ENCODE measurements at regions not wholly inside any gene's neighbourhood (a gene's known extent, or its start where the extent isn't known, plus 50 kb on each side); places are given as distances from the start of the nearest gene placed in this dataset.
"Not testable (repeated sequence)": the region's sequence is repeated elsewhere in the genome, so short reads cannot be mapped to it uniquely, and the experiment has no call there.

DNA sequence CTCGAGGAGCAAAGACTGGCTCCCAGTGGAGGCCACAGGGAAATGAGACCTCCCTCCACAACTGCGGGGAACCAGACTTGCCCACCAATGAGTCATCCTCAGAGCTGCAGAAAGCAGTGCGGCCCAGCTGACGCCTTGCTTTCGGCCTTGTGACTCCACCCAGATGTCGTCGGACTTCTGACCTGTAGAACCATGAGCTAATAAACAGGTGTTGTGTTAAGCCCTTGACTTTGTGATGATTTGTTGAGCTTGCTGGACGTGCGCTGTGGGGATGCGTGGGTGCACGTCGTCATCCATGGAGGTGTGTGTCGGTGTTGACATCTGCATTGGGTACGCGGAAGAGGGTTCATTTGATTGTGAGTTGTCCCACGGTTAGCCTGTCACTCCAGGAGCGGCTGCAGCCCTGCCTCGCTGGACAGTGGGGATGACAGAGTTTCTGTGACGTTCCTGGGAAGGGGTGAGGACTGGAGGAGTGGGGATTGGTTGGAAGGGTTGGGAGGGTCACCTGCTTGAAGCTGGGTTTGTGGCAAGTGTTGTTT is 154.1 kb downstream of the SH3BP4 start:
- no peak for DNase-seq

DNA sequence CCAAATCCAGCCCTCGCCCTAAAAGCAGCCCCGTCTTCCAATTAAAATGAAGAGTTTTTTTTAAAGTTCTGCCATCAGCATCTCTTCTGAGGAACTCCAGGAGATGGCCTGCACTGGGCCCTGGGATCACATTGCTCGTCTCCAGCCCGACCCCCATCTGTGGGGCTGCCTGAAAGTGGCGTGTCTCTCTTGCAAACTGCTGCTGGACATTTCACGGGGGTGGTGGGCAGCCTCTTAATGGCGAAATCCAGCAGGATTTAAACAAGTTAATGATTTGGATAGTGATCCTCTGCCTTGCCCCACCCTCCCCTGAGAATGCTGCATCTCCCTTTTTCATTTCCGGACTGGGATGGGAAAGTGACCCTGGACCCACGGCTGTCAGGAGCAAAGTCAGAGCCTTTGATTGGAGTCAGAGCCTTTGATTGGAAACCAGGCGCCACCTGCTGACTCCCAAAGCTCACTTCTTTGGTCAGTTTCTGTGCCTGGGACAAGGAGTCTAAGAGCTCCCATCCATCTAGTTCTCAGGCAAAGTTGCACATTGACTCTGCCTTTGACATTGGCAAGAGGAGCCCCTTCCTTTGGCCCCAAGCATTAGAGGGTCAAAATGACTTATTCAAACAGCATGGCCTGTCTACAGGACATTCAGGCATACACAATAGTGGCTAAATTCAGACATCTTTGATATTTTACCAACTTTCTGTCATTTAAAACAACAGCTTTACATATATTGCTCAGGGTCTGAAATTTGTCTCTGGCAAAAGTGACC is 155.2 kb downstream of the SH3BP4 start:
- DNase-seq, result peak in 1 of 2 experiments; percentile 26

DNA sequence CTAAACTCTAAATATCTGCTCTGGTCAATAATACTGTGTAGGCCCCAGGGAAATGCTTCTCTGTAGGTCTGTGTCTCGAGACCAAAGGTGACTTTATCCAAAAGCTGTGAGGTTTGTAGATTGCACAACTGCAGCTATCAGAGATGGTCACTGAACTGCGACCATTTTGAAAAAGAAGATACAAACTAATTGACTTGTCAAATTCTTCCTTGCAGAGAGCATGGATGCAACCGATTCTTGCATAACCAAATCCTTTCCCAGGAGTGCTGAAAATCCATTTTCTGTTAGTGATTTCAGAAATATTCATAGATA is 155.8 kb downstream of the SH3BP4 start:
- no peak for DNase-seq

DNA sequence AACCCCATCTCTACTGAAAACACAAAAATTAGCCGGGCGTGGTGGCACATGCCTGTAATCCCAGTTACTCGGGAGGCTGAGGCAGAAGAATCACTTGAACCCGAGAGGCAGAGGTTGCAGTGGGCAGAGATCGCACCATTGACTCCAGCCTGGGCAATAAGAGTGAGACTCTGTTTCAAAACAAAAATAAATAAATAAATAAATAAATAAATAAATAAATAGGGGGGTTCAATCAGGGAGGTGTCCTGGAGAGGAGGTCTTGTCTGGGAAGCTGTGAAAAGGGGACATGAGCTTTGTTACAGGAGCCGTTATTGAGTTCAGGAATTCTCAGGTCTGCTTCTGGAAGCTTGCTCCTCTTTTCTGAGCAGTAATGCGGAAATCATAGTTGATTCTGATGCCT is 157.7 kb downstream of the SH3BP4 start:
- DNase-seq, result not testable (repeated sequence)

DNA sequence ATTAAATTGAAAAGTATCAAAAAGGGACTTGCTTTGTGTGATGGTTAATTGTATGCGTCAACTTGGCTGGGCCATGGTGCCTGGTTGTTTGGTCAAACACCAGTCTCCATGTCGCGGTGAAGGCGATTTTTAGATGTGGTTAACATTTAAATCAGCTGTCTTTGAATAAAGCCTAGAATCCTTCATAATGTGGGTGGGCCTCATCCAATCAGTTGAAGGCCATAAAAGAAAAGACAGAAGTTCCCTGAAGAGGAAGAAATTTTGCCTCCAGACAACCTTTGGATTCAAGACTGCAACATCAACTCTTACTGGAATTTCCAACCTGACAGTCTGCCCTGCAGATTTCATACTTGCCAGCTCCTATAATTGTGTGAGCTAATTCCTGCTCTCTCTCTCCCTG is 160.5 kb downstream of the SH3BP4 start:
- DNase-seq, result no peak

DNA sequence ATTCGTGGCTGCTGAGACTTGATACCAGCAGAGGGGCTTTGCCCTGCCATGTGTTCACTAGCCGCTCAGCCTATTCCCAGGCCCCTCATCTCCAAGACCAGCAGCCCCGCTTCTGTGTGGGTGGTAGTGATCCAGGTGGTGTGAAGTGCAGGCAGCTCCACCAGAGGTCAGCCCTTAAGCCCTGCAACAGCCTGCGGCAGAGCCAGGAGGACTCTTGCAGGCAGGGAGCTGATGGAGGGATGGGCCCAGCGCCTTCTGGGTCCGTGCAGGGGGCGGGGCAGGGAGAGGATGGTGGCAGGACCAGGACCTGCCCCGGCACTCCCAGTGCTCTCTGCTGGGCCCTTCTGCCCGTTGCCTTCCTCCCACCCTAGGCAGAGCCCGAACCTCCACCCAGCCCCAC is 162.0 kb downstream of the SH3BP4 start:
- no peak for DNase-seq

DNA sequence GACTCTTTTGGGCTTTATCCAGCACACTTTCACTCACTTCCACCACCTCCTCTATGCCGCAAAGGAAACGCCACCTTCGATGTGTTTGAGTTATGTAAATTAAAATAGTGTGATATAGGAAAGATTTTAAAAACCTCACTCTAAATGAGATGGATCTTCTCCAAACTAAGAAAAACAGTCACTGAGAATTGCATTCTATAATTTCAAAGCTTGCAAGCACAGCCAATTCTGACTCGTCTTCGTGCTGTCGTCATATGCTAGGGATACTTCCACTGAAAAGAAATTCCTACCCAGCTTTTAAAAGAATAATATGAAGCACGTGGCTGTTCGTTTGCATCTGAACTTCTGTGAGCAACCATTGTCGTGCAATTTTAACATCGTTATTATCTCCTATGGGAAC is 162.5 kb downstream of the SH3BP4 start:
- no peak for DNase-seq

DNA sequence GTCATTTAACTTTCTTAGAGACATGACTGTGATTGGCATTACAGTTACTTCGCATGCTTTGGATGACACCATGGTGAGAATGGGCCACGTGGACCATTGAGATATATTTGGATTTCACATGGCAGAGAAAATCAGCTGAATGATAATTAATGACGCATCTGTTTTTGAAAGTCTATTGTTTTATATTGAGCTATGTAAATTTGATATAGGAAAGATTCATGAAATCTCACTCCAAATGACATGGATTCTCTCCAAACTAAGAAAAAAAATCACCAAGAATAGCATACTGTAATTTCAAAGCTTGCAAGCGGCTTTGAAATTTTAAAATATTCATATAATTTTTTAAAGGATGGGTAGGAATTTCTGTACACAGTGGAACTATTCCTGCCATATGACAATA is 163.7 kb downstream of the SH3BP4 start:
- DNase-seq, result no peak

DNA sequence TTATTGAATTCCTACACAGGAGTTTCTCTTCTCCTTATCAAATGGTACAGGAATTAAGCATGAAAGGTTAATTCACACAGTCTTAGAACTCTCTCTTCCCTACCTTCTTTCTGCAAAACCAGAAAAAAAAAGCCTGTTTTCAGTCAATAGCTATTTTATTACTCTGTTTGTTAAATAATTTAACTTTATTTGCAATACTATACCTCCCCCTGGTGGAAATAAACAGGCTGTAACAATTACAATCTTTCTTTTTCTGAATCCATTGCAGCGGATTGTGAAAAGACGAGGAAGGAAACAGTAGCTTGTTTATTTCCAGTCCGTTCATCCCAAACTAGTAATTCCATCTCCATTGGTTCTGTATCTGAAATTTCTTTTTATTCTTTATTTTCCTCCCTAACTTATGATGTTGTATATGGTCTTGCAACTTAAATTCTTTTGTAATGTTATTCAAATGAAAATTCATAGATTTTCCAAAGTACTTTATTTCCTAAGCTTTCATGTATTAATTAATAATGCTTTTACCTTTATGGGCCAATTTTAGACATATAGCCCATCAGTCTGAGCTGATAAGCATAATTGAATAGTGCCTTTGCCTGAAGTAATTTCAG is 165.2 kb downstream of the SH3BP4 start:
- no peak for DNase-seq

DNA sequence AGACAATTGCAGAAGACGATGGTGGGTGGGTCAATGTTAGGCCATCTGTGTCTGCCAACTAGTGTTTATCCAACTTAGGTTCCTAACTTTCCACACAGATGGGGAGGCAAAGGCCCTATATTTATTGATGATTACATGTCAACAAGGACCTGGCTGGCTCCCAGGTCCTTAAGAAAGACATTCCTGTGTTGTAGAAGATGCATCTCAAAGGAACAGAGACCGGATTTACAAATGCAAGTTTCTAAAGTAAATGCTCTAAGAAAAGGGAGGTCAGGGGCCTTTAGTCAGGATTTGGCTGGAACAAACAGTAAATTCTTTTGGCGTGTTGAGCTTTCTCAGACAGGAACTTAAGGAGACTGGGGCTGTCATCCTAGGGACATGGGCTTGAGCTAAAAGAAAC is 175.0 kb downstream of the SH3BP4 start:
- DNase-seq, result no peak

DNA sequence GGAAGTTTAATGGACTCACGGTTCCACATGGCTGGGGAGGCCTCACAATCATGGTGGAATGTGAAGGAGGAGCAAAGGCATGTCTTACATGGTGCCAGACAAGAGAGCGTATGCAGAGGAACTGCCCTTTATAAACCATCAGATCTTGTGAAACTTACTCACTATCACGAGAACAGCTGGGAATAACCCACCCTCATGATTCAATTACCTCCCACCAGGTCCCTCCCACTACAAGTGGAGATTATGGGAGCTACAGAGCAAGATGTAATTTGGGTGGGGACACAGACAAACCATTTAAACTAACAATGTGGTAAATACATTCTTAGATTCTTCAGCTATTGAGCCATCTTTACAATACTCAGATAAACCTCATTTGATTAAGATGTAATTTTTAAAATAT is 176.1 kb downstream of the SH3BP4 start:
- no peak for DNase-seq

DNA sequence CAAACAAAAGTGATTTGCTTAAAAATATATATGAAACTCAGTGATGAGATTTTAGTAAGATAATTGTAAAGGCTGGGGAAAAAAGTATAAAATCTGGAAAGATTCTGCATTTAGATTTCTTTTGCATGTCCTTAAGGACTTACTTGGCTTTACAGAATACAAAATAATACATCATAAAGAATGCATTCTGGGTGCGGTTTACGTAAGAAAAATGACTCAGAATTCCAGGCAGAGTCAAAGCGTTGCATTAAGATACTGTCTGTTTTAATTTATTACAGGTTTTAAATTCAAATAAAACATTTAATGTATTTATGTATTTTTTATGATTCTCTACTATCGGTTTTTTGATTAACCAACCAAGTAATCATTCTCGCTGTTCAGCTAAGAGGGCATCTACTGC is 178.0 kb downstream of the SH3BP4 start:
- no peak for DNase-seq

DNA sequence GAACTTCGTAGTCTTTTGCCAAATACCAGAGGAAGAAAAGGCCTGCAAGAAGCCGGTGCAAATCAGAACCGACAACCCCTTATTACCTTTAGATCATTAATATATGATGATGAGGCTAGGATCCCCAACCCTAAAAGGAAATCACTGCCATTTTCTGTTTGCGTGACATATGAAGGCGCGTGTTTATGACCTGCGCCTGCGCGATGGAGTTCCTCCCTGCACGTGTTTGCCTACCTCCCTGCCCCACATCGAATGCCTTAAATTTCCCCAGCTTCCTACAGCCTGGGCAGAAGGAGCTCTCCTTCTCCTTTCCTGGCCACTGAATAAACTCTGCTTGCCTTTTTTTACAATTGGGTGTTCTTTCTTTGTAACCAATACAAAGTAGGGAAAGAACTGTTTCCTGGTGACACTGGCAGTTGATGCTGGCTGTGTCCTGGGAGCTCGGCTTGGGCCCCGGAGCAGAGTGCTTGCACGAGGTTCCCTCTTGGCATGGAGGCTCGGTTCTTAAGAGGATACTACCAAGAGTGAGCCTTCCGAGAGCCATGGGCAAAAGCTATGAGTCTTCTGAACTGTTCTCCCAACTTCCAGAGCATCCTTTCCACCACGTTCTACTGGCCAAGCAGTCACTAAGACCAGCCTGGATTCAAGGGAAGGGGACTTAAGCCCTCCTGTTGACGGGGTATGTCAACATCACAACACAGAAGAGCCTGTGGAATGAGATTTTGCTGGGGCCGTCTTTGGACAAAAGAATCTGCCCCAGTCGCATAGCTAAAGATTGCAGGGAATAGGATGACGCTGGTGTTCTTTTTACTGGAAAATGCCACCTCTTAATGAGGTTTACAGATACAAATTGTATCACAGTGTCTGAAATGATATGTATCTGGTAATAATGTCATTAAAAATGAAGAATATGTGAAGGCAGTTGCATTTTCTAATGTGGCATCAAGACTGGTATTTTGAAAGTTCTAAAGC is 179.8 kb downstream of the SH3BP4 start:
- DNase-seq, result no peak

DNA sequence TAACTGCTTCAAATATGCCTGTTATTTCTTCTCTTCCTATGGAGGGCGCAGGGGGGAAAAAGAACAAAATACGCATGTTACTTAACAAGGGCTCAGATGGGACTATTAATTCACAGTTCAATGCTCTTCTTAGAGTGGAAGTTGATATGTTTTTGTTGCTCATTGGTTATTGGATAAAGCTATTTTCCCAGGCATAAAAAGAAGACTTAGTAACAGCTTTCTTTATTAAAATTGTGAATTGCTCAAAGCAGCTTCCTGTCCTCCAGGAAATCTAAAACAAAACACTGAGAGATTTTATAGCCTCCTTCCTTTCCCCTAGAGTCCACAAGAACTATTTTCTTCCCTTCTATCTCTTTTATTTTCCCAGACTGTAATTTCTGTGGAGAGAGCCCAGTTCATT is 180.8 kb downstream of the SH3BP4 start:
- no peak for DNase-seq

DNA sequence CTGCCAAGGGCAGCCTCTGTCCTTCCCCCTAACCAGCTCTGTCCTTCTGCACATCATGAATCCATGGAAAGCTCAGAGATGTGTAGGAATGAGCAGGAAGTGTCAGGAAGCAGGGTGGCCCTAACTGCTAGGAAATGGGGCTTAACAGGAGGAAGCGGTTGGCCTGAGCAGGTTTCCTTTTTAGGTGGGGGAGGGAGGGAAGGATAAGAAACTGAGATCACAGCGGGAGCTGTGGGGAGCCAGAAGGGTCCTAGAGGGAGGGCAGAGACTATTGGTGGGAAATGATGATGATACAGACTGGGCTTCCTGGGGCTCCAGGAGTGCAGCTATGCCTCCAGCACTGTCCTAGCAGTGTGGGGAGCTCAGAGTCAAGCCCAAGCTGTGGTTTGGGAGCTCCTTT is 182.0 kb downstream of the SH3BP4 start:
- no peak for DNase-seq

DNA sequence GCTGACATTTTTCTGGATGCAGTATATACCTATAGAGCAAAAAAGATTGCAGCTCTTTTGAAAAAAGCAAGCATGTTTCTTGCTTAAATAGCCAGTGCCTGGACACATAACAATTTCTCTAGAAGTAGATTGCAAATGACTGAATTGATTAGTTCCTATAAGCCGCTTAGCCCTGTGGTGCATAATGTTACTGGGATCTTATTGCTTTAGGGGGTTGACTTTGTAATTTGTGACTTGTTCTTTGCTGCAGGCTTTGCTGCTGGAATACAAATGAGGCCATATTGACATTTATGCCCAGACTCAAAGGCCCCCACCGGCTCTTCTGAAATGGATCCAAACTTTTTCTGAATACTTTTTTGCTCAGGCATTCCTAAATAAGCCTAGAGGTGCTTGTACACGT is 182.6 kb downstream of the SH3BP4 start:
- DNase-seq, result no peak

DNA sequence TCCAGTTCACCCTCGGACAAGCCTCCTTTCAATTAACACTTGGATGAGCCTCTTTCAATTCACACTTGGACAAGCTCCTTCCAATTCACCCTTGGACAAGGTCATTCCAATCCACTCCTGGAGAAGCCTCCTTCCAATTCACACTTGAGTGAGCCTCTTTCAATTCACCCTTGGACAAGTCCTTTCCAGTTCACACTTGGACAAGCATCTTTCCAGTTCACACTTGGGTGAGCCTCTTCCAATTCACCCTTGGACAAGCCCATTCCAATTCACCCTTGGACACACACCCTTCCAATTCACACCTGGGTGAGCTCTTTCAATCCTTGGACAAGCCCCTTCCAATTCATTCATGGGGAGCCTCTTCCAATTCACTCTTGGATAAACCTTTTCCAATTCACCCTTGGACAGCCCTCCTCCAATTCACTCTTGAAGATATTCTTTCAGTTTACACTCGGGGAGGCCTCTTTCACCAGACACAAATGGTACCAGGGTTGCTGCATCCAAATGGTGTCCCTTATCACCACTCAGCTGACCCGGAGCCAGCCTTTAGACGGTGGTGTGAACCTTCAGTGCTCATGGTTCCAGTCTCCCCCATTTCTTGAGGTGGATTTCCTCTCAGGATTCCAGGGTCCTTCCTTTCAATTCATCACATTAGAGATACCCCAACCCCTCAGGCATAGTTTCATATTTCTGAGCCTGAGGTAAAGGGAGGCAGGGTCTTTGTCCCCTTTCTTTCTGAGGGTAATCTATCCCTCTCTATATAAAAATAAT is 183.6 kb downstream of the SH3BP4 start:
- DNase-seq, result no peak

DNA sequence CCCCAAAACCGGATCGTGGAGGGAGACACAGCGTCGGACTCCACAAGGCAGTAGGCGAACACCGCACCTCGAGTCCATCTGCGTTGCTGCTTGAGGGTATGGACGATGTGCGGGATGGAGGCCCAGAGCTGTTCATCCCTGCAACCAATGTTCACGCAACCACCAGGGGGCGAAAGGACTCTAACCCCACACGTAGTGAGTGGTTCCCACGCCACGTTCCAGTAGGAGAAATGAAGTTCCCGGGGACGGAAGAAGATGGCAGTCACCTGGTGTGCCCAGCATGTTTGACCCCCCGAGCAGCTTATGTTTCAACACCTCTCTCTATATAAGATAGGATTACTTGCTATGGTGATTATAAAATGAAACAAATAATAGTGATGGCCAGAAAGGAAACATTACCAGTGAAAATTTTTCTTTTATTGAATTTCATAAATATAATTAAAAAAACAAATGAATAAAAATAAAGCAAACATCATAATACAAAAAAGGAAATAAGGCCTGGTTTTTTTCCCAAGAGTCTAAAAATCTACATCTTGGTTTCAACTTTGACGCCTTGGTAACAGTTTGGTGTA is 184.3 kb downstream of the SH3BP4 start:
- peak; percentile 60 to 62 for DNase-seq

DNA sequence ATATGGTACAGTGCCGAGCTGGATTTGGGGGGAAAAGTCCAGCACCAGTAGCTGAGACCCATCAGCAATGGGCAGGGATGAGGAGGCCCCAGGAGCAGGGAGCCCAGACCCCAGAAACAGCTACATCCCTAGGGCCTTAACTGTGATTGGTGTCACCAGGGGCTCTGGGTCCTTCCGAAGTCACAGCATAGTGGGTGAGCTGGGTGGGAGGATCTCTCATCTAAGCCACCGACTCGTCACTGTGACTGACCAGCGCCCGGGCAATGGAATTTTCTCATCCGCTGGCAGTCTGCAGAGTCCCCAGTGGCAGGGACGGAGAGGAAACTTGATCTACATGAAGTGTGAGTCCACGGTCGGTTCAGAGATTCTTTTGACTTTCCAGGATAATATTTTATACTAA is 186.5 kb downstream of the SH3BP4 start:
- no peak for DNase-seq

DNA sequence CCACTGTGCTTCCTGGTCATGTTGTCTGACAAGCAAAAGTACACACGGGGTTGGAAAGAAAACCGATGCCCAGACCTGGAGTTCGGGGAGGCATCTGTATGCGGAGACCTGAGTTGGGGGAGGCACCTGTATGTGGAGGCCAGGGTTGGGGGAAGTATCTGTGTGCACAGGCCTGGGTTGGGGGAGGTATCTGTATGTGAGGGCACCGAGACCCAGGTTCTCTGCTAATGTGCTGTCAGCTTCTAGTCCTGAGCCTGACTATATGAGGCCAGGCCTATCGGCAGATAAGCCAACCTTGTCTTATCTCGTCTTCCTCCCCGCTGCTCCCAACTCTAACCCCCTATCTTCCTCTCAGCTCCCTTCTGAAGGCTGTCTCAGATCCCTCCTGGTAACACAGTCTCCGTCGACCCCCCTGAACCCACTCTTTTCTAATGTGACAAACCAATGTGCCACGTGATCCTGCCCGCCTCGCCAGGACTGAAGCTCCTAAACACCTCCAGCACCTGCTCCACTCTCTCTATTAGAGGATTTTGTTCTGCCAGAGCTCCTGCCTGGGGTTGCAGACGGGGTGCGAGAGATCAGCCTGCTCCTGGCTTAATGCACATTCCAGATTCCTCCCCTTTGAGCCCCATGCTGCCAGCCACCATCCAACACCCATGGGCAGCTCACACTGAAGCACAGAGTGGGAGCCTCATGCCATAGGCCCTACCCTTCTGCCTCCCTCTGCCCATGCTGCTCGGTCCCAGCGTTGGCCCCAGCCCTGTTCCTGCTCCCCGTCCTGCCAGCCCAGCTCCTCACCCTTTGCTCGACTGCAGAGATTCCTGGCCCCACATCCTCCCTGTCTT is 188.4 kb downstream of the SH3BP4 start:
- DNase-seq, result no peak

DNA sequence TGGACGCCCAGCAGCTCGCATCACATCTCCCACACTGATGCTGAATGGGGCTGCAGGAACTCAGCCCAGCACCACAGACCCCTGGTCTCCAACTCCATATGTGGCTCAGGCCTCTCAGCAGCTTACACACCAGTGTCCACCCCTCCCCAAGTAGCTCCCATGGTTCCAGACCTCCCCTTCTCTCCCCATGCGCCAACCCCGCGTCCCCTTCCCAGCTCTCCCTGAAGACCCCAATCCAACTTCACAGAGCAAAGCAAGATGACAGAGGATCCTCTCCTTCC is 188.9 kb downstream of the SH3BP4 start:
- DNase-seq, result no peak

All from activated T-cell treated with anti-CD3 and anti-CD28 coated beads, Interleukin-2, amount 50 U/mL, for 48 hours (primary cell).